IPS-NIHi11 (cell line): ENCODE measurements at regions not wholly inside any gene's neighbourhood (a gene's known extent, or its start where the extent isn't known, plus 50 kb on each side); places are given as distances from the start of the nearest gene placed in this dataset.

Source experiments
- DNase-seq: peaks from one replicate; pipeline ENCODE4 v3.0.0; 2012; ENCODE audit warnings: mixed read lengths, low spot score

DNA sequence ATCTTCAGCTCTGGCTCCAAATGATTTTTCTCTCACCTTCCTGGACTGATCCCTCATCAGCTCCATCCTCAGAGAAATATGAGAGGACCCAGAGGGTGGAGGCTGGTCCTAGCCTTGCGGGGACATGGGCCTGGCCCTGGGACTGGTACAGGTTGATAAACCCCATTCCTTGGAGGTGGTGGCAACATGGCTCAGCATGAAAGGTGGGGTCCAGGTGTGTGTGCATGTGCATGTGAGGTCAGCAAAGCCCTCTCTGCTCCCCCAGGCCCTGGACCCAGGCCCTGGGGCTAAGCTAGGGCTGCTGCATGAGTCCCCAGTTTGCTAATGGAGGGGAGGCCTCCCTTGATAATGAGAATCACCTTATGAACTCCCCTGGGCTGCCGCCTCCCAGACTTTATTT is 363.1 kb downstream of the MATN1 start:
- no peak for DNase-seq

DNA sequence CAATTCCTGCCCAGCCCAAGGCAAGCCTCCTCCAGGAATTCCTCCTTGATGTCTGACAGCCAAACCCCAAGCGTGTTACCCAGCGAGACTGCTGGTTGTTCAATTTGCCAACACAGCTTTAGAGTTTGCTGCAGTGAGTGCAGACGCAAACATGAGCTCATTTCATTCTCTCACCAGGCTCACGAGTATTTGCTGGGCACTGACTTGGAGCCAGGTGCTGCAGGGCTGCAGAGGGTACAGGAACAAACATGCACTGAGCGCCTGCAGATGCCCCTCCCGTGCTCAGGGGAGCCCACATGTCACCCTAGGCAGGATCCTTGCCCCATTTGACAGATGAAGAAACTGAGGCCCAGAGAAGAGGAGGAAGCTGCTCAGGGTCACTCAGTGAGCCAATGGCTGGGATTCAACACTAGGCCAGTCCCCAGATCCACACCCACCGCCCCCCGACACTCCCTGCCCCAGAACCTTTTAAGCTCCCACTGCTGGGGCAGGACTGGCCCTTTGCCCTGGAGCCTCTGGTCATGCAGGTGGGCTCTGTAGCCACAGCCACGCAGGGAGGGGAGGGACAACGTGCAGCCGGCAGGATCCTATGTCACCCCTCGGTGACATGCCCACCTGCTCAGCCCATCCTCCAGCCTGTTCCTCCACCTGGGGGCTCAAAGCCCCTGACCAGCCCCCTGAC is 363.7 kb downstream of the MATN1 start:
- DNase-seq = no peak

DNA sequence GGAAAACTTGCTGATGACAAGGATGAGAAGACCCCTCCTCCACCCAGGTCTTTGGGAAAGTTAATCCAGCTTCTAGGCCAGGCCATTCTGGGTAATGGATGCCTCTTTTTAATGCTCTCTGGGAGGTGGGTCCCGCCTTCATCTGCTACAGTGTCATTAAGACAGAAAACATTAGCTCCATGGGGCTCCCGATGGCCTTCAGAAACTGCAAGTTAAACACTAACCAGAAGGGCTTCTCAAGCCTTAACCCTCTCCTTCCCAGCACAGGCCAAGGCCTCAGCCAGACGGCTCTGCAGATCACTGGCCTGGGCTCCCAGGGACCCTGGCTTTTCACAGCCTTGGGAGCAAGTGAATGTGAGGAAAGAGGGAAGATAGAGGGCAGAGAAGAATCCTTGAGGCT is 364.9 kb downstream of the MATN1 start:
- no peak for DNase-seq

DNA sequence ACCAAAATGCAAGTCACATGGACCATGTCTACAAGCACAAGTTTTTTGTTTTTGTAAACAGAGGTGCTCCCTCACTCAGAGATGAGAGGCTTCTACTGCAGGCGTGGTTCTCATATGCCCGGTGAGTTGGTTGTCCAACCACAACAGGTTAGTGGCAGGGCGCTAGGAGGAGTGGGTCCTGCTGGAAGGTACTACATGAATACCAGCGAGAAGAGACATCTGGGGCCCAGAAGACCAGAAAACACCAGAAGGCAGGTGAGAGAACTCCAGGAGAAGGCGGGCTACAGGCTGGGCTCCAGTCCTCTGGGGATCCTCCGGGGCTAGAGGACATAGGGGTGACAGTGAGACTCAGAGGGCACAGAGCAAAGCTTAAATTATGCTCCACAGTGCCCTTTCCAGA is 366.5 kb downstream of the MATN1 start:
- no peak for DNase-seq

DNA sequence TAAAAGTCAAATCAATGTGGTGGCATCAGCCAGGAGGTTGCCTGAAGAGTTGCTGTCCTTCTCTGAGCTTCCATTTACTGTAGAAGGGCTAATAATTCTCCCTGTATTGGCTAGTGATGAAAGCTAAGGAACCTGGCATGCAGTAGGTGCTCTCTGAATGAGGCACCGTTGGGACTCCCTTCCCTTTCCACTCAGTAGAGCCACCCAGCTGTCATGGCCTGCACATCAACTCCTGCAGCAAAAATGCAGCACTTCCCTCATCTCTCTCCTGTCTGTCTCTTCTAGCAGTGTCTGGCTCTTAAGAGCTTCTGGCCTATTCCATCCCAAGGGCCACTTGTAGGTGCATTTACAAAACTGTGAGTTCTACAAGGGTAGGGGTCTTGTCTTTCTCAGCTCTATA is 369.0 kb downstream of the MATN1 start:
- no peak for DNase-seq

DNA sequence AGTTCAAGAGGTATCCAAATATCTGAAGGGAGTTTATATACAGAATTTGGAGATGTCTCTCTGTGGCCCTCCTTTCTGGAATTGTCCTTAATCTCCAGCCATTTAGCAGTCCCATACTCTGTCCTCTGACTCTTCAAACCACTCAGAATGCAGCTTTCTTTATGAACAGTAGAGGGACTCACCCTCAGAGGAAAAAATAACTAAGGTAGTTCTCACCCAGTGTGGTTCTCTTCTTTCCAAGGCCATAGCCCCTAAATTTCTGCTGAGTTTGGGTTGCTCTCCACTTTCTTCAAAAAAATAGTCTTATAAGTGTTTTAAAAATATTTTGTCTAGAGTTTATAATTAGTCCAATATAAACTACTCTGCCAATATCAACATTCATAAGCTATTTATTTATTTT is 369.7 kb downstream of the MATN1 start:
- DNase-seq = no peak

DNA sequence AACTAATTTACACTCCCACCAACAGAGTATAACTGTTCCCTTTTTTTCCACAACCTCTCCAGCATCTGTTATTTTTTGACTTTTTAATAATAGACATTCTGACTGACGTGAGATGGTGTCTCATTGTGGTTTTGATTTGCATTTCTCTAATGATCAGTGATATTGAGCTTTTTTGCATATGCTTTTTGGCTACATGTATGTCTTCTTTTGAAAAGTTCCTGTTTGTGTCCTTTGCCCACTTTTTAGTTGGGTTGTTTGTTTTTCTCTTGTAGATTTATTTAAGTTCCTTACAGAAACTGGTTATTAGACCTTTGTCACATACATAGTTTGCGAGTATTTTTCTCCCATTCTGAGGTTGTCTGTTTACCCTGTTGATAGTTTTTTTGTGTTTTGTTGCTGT is 375.2 kb downstream of the MATN1 start:
- no peak for DNase-seq

DNA sequence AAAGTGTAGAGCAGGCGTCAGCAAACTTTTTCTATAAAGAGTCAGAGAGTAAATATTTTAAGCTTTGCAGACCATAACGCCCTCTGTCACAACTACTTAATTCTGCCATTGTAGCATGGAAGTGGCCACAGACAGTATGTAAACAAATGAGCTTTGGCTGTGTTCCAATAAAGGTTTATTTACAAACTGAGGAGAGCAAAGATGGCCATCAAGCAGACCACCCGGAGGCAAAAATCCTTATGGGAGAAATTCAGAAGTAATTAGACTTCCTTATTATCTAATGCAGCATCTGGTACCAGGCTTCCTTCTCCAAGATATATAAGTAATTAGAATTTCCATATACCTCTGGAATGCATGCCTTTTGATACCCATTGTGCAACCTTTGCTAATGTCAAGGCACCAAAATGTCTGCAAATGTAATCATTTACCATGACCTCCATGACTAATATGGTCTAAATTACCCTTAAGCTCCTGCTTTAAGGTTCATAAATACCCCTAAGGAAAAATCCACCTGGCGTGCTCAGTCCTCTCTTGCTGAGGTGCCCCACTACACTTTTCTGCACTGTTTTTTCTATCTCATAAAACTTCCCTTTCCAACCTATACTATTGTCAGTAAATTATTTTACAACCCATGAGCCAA is 377.8 kb downstream of the MATN1 start:
- no peak for DNase-seq

DNA sequence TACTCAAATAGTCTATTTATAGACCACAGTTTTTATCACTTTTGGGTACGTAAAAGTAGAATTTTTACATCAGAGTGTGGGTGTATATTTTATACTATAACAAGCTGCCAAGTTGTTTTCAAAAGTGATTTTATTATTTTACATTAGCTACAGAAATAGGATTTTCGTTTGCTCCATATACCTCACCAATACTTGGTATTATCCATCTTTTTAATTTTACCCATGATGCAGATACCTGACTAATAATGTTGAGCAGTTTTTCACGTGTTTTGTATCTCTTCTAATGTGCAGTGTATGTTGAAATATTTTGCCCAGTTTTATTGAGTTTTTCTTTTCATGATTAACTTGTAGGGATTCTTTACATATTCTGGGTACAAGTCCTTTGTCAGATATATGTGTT is 379.8 kb downstream of the MATN1 start:
- no peak for DNase-seq

DNA sequence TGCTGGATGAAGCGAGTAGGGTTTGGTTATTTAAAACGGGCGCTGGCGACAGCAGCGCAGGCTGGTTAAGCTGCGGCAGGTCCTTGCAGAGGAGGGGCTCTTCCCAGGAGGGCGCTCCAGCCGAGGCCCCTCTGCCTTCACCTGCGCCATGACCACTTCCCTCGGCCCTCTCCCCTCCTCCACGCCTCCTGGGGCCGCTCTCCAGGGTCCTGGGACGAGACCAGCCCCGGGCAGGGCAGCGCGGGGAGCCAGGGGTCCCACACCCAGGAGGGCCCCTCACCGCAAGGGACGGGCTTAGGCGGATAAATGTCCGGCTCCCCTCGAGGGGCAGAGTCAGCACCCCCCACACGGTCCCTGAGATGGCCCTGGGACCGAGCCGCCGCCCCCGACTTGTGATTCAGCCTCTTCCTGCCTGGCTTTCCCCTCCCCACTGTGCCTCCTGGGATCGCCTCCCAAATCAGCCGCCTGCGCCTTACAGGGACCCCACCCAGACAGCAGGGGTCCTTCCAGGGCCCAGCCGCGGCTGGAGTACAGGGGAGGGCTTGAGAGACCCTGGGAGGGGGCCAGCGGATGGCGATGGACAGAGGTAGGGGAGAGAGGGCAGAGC is 380.7 kb downstream of the MATN1 start:
- DNase-seq = peak; percentile 52

DNA sequence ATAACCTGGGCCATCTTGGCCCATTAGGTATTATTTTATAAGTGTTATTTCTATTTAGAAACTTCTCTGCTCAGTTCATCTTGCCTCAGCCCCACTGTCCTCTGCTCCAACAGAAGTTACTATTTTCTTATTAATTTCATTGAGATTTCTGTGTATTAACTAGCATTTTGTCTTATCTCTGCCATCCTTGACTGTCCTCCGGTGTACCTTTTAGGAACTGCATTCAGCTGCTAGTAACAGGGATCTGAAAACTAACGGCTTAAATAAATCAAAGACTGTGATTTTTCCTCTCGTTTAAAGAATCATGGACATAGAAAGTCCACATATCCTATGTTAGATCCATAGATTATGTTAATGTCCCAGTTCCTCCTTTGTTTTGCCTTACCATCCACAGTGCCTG is 382.5 kb downstream of the MATN1 start:
- DNase-seq = no peak

DNA sequence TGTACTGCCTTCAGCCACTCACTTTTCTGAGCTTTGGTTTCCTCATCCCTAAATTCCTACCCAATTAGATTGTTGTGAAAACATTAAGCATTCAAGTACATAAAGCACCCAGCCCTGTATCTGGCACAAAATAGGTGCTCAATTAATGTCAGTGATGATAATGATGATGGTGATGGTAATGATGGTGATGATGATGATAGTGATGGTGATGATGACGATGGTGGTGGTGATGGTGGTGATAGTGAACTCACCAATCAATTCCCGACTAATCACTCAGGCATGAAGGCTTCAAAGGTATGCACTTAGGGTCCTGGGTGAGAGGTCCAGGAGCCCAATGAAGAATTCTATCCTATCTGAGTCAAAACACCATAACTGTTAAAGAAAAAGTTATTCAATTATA is 383.5 kb downstream of the MATN1 start:
- no peak for DNase-seq

DNA sequence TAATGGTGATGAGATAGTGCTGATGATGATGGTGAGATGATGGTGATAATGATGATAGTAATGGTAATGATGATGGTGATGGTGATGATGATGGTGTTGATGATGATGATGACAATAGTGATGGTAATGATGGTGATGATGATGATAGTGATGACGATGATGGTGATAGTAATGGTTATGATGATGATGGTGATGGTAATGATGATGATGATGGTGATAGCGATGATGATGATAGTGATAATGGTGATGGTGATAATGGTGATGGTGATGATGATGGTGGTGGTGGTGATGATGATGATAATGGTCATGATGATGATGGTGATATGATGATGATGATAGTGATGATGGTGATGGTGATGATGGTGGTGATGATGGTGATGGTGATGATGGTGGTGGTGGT is 384.6 kb downstream of the MATN1 start:
- no peak for DNase-seq

DNA sequence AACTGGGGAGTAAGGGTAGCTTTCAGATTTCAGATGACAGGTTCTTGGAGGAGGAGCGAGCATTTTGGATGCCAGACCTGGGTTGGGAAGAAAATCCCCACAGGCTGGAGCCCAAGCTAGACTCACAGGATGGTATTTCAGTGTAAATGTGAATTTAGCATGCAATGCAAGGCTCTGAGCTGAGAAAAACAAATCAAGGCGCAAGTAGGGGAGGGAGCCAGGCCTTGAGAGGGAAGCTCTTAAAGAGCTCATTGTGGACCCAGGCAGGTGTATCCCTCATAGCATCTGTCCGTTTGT is 386.1 kb downstream of the MATN1 start:
- no peak for DNase-seq

DNA sequence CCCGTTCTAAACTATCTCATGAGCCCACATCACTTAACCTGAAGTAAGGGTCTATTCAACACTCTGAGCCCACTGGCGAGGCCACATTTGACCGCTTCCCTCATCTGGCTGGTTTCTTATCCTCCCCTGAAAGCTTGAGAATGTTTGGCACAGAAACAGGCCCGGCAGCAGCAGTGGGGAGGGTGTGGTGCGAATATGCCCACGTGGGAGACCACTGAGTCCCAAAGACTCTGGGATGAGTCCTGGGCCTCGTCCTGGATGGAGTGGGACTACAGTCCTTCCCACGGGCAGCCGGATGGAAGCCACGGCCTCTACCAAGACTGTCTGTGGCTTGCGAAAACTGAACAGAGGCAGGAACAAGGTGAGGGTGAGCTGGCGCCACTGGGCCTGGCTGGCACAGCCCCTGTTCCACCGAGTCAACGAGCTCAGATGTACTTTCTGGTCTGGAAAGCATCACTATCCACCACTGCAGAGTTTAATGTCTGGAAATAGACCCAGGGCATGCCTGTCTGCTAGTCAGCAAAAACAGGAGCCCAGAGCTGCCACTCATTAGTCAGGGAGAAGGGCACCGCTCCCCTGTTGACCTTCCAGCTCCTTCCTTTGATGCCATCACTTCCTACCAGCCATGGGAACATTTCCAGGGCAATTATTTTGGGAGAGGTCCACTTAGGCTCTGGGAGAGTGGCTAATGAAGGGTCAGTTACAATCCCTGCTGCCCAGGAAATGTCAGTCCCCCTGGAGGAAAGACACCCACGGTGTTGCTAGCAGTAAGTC is 386.6 kb downstream of the MATN1 start:
- DNase-seq = no peak

DNA sequence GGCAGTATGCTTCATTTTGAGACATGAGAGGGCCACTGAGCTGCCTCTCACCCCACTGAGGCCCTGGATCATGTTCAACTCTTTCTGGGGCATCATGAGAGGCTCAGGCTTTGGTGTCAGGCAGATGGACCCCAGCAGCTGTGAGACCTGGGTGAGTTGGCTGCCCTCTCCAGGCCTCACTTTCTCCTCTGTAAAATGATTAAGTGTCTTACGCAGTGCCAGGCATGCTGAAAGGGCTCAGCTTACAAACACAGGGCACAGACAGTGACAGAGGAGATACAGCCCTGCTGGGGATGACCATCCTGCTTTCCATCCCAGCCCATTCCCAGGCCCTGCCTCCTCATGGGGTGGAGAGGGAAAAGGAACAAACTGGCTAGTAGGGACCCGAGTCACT is 387.4 kb downstream of the MATN1 start:
- DNase-seq = peak; percentile 4

DNA sequence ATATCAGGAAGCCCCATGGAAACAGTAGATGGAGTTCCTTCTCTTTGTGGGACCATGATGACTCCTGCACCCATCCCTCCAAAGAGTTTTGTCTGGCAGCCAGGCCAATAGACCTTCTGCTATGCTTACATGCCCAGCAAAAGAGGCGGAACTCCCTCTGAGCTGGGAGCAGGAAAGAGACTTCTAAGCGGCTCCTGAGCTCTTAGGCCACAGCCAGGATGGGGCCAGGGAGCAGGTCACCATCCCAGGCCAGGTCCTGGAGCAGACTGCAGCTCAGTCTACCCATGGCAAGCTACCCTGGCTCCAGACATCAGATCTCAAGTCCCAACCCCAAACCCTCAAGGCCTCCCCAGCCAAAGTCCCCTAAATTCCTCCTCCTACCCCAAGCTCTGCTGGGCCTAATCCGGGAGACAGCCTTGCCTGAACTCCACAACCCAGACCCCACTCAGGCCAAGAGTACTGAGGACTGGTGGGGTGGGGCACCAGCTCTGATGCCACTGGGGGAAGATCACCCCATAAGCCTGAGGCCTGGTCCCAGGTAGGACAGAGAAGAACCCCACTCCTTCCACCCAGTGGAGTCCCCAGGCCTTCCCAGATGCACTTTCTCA is 387.9 kb downstream of the MATN1 start:
- peak; percentile 5 for DNase-seq

DNA sequence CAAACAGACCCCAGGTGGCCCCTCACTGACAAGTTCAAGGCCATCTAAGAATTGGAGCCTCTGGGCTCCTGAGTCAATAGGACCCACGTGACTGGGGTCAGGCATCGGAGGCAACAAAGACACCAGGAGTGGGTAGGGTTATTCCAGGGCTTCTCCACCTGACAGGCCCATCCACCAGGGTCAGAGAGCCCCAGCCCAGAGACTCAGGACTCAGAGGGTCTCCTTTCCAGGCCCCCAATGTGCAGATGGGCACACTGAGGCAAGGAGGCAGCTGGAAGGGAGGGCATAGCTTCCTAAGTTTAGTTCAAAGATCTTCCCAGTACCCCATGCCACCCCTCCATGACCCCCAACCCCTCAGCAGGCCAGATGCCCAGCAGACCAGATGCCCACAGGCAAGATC is 388.6 kb downstream of the MATN1 start:
- DNase-seq = peak; percentile 13

DNA sequence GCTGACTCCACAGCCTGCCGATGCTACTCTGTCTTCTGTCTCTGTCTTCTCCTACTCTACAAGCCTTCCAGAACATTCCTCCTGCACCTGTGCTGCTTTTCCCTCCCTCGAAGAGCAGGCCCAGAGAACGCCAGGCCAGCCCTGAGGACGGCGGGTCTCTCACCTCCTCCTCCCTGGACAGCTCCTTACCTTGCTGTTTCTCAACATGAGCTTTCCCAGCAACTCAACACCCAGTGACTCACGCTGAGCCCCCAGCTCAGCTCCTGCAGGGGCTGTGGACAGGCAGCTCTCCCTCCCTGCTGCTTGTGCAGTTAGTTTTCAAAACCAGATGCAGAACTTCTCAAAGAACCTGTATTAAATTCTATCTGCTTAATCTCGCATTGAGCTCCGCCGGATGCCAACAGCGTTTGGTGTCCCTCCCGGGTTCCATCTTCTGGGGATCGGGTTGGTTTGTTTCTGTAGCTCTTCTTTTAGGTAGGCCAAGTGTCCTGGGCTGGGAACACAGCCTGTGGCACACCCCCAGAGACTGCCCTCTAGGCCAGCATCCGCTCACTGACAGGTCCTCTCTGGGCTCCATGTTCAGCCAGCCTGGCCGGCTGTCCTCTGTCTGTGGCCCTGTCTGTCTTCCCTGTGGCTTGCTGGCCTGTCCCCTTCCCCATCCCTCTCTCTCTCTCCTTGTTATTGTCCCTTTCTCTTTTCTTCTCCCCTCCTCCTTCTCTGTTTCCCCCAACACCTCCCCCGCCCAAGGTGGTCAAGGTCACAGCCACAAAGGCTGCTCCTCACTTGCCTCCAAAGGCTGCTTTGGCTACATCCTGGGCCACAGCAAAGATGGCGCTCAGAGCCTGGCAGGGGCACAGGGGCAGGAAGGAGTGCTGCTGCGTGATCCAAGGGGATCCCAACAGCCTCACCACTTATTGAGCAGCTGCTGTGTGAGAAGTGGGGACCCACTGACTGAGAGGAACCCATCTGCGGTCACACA is 391.0 kb downstream of the MATN1 start:
- no peak for DNase-seq

DNA sequence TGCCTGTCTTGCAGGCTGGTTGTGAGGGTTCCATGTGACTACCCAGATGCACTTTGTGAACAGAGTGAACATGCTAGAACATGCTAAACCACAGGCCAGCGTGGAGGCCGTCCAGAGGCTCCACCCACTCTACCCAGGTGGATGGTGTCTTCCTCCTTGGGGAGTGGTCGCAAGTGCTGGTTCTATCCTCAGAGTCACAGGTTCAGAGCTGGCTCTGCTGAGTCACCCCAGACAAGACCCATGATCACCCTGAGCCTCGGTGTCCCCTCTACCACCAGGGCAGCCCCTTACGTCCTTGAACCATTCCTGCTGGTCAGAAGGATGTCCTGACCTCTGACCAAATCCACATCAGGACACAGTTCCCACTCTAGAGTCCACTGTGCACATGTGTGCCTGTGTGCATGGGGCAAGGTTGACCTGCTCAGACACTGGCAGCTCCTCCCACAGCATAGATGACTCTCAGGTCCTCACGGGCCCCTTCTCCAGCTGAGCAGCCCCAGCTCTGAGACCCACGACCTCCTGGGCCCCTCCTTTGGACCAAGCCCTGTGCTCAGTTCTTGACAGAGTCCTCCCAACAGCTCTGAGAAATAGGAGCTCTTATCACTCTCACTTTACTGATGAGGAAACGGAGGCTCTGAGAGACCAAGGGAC is 391.8 kb downstream of the MATN1 start:
- DNase-seq = no peak

DNA sequence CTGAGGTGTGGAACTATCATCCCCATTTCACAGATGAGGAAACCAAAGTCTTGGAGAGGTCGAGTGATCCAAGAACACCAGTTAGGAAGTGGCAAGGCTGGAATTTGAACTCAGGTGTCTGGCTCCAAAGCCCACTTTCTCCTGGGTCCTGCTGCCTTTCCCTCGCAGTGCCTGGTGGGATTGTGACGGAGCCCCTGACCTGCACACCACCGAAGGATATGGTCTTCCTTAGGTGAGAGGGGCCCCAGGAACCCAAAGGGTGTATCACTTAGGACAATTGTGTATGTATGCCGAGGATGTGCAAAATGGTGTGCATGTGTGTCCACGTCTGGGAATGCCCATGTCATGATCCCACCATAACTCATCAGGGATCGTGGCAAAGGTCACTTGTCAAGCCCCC is 392.7 kb downstream of the MATN1 start:
- no peak for DNase-seq
